ELF-1 (cell line): ENCODE measurements at regions not wholly inside any gene's neighbourhood (a gene's known extent, or its start where the extent isn't known, plus 50 kb on each side); places are given as distances from the start of the nearest gene placed in this dataset.
A peak's percentile ranks its signal among the peaks of the same experiment; 100 is the strongest.
"Not testable (repeated sequence)": the region's sequence is repeated elsewhere in the genome, so short reads cannot be mapped to it uniquely, and the experiment has no call there.

Experiments used
- DNase-seq: peaks from one replicate; pipeline ENCODE4 v3.0.0-alpha.2; 2016; ENCODE audit warnings: low read depth, low spot score

DNA sequence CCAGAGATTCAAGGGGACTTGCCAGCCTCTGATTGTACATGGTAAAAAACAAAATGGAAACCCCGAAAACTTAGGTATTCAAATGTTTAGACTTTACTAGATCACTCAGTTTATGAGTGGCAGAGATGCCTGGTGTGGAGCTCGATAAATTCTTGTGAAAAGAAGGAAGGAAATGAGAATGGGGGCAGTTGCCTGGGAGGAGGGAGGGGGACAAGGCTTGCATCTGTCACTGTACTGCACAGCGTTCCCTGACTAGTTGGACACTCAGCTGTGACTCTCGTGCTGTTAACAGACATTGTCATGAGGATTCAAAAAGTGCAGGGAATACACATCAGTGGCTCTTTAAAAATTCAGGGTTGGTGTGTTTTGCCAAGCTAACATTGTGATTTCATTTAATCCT, 232.9 kb downstream of the ZIC5 start:
- DNase-seq: no peak

DNA sequence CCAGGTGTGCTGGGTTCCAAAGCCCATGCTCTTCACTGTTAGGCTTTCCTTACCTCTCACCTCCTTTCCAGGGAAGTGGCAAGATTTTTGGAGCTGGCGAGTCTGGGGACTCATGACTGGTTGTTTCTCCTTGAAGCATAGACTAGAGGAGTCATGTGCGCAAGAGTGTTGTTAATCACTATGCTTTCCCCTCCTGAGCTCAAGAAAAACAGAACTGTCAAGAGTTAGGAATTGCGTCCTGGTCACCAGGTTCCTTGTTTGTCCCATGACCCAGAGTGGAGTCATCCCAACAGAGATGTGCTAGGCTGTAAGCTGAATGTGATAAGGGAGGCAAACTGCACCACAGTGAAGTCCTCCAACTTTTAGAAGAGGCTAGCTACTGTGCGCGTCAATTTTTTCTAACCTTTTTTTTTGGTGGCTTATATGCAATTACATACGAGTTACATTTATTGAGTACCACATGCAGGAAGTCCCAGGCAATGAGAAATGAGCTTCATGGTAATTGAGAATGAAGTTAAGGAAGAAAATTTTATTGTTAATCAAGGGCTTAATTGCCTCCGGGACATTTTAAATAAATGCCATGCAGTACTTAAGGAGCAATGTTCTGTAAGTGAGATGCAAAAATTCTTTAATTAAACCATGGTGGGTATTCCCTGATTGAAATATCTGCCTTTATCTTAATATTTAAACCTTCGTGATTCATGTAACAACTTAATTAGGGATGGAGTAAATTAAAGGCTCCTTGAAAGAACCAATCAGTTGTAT, 233.9 kb downstream of the ZIC5 start:
- DNase-seq: no peak

DNA sequence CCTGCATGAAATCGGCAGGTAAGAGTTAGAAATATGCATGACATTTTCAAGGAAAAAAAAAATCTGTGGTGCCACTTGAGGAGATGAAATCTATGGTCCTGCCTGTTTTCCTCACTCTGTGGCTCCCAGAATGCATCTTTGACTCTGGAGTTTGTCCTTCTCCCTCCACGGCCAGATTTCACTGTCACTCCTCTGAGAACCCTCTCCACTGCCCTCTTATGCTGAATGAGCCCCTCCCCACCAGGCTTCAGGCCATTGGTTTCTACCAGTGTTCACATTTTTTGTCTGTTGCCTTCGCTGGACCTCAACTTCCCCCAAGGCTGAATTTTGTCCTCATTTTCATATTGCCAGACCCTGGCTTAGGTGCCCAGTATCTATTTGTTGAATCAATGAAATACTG, 235.0 kb downstream of the ZIC5 start:
- DNase-seq: no peak

DNA sequence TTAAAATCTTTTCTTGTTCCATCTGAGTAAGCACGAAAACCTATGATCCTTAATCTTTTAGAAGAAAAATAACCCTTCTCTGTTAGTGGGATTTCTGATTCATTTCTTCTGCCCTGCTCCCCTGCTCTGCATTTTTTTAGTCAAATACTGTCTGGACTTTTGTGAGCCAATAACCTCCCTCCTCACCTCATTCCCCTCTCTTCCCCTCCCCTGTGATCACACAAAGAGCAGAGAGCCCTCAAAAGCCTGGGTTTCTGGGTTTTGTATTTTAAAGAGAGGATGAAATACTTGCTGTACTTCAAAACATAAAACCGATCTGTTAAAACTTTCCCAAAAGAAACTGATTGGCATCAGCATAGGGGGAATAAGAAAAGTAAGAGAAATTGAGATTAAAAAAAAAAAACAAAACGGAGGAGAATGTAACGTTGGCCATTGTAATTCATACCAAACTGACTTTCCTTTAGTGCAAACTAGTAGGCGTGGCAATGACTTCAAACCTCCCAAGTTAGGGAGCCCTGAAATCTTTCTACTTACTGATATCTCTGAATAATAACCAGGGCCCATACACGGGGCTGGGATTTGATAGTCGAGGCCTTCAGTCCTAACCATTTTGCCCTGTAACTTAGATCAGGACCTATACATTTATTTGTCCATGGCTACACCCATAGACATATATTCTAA, 232.9 kb downstream of the TM9SF2 start:
- DNase-seq: no peak

DNA sequence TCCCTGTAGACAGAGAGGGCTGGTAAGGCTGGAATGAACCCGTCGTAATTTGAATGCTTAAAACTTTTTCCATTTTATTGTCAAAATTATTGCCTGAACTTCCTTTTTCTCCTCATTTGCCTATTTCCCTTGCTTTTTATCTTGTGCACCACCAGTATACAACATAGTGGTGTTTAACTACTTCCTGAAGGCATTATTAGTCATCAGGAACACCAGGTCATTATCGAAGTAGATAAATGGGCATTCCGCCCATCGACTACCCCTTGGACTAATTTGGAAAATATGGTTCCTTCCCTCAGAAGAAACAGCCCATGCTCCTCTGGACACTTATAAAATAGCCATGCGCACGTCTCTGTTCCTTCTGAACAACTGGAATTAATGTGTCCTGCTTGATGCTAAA, 232.1 kb downstream of the TM9SF2 start:
- no peak for DNase-seq

DNA sequence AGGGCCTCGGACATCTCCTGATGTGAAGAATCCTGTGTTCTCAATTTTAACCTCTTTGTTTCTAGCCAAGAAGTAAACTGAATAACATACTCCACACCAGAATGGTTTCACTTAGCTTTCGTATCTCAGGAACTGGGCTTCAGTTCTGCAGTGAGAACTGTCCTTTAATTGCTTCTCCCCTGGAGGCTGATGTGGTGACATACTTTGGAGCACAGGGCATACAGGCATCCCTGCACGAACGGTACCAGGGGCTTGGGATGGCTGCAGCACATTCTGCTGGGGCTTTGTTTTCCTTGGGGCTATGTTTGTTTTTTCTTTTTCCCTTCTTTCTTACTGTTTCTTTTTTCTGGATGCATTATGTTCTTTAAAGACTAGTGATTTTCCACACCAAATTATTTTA, 230.5 kb downstream of the TM9SF2 start:
- DNase-seq: peak; percentile 57

DNA sequence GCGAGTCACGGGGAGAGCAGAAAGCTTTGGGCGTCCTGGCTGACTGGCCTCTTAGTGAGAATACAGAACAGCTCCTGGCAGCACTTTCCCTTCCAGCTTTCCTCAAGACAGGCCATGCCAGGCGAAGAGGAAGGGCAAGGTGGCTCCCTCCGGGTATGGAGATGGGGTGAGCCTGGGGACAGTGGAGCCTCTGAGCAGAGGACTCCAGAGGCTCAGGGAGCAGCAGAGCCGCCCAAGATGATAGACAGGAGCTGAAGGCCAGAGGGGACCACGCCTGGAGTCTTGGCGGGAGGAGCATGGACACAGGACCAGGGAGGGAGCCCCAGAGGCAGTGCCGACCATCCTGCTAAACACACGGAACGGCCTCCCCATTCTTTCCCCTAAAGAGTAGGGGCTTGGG, 229.1 kb downstream of the TM9SF2 start:
- no peak for DNase-seq

DNA sequence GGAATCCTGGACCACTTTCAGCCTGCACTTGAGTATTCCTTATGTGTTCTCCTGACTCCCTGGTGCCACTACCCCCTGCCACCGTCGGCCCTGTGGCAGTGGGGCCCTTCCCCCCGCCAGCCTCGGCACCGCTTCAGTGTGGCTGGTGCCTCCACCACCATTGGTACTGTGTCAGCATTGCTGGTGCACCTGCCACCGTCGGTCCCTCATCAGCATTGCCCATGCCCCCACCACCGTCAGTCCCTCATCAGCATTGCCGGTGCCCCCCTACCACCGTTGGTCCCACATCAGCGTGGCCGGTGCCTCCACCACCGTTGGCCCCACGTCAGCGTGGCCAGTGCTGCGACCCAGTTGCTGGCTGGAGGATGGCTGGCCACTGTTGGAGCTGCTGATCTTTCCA, 228.5 kb downstream of the TM9SF2 start:
- no peak for DNase-seq

DNA sequence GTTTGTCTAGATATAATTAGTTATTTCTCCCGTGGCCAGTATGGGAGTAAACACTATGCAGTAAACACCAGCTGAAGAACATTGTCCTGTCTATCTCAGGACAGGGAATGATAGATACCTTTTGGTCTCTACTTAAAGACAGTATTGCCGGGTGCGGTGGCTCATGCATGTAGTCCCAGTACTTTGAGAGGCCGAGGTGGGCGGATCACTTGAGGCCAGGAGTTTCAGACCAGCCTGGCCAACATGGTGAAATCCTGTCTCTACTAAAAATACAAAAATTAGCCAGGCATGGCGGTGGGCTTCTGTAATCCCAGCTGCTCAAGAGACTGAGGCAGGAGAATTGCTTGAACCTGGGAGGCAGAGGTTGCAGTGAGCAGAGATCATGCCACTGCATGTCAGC, 226.4 kb downstream of the TM9SF2 start:
- not testable (repeated sequence) for DNase-seq

DNA sequence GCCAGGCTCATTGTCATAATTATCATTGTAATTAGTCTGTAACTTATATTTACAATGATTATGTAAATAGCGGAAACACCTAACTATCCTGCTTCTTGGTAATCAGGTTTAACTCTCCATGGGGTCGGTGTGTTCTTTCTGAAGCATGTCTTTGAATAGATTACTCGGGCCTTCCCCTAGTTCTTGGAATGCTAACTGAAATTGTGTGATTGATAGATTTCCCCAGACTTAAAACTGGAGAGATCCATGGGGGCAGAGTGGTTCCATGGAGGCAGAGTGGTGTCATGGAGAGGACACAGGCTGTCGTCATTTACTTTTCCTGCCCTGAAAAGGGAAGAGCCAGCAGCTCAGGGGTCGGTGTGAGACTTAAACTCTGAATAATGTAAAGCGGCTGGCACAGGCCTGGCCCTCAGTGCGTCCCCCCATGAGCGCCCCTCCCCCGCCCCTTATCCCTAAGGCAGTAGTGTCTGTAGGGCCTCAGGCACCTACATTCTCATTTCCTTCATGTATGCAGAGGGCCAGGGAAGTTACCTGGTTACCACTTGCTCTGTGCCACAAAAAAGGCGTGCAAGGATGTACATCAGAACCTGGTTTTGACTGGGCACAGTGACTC, 225.1 kb downstream of the TM9SF2 start:
- no peak for DNase-seq

DNA sequence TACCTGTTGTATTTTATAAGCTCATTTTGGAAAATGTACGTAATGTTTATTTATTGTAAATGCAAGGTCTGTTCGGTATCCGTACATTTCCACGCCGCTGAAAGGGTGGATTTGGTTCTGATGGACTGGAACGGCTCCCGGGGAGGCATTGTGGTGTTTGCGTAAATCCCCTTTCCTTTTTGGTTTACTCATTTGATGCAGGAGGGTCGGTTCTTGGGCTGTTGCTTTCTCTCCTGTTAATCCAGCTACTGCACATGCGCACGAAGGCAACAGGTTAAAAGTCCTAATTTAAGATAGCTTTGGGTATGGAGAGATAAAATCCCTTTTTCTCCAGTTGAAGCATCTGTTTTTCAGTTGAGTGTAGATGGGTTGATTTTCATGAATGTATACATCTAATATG, 224.4 kb downstream of the TM9SF2 start:
- DNase-seq: no peak

DNA sequence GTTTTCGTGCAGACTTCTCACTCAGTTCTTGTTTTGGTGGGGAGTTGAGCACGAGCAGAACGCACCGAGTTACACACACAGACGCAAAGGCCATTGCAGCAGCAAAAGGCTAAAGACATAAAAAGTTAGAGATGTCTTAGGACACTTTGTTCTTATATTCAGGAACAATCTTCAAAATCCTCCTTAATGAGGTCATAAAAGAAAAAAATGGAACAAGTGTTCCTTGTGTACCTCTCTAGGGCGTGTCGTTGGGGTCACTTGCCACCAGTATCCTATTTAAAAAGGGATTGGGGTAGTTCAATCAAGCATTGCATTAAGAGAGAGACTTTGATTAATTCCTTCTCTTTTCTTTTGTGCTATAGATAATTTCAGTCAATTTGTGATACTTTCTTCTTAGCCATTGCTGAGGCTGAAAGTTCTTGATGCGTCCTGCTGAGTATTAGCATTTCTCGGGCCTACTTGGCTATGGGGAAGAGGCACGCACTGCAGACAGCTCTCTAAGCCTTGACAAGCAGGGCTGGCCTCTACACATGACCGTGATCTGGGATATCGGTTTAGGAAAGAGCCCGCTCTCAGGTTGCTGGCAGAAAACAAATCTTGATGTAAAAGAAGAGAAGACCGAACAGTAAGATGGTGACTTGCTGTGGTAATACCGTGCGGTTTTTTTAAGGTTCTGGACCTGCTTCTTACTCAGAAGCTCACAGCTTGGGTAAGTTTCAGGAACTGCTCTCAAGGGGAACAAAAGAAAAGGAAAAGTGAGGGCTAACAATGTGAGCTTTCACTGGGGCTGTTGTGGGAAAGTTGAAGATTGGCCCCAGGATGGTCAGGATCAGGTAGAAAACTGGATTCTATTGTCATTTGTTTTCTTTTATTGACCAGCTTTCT, 223.6 kb downstream of the TM9SF2 start:
- DNase-seq: peak; percentile 42

DNA sequence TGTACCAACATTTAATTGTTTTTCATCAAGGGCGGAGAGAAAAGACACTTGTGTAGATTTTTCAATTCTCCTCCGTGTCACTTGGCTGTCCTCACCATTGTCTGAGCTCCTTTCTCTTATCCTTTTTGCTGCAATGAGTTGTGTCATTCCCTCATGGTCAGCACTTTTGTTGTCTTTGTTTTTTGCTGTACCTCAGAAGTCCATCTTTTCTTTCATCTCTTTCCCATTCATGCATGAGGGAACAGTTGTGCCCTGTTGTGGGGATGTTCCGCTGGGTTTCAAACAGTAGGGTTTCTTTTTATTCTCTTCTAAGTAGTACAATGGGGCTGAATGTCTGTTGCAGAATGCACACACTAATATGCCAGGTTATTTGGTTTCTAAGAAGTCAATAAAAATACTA, 222.6 kb downstream of the TM9SF2 start:
- no peak for DNase-seq

DNA sequence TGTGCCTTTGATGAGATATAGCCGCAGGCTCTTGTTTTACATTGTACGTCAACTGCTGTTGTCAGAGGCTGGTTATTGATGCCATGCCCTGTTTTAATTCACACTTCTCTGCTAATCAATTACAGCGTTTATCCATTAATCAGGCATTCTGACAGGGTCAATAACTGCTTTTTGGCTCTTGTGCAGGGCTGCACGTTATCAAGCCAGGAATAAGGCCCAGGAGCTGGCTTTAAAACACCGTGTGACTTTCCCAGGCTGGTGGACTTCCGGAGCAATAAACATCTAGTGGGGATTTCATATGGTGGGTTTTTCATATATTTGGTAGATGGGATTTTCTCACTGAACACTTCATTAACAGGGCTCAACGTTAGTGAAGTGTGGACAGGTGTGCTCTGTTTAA, 221.7 kb downstream of the TM9SF2 start:
- no peak for DNase-seq

DNA sequence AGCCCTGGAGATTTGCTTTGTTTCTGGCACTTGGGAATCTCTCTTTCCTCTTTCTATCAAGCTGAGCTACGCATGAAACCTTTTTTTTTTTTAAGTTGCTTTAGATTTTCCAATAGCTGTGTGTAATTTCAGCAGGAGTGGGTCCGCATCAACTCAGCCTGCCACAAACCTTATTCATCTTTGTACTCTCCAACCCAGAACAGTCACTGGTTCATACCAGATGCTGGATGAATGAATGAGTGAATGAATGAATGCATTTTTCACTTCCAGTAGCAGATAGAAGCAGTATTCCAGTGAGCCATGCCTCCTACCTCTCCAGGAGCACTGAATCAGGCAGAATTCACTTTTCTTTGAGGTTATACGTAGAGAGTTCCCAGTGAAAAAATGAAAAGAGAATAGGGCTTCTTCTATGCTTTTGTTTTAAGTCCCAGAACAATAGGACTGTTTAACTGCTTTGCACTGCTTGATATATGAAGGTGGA, 221.1 kb downstream of the TM9SF2 start:
- no peak for DNase-seq

DNA sequence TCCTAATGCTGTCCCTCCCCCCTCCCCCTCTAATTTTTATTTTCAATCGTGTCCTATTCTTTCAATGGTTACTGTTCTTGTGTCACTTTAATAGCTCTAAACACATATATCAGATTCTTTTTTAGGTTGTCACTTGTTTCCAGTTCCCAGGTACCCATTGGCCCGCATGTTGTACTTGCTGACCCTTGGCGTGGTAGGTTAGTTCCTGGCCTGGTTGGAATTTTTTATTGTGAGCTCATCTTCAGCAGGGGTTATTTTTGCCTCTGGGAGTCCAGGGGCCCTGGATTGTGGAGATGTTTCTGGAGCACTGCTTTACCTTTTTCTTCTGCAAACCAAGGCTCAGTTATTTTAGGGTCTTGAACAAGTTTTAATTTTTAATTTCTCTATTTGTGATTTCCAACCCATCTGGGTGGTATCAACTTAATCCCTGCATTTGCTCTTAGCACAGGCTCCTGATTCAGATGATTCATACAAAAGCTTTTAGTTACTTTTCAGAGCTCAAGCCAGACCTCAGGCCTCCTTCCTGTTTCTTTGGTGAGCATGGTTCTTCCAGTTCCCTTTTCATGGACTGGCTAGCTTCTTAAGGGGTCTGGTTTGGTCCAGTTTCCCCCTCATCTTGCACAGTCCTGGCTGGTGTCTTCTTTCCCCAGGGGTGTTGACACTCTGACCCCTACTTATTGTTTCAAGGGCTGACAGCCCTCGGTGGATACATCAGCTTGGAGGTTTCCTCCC, 220.5 kb downstream of the TM9SF2 start:
- DNase-seq: peak; percentile 77

DNA sequence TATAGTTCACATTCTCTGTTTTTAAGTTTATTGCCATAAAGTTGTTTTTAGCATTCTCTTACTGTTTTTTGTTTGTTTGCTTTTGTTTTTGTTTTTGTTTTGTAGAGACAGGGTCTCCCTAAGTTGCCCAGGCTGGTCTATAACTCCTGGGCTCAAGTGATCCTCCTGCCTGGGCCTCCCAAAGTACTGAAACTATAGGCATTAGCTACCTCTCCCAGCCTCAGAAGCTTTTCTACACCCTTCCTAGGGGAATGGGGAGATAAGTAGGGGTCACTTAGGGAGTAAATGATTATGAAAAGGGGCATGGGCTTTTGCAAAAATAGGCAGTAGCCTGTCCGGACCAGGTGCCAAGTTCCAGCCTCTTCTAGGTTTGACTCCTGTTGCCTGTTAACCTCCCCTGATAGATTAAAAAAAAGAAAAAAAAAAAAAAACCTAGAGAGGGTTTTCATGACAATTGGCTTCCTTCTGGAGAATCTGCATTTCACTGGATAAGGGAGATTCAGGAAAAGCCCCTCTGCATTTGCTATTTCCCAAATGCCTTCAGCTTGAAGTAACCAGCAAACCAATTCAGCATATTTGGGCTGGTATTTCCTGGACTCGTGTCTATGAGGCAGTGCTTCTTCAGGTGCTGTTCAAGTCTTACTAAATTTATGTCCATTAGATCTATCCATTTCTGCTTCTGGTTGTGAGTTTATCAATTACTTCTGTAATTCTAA, 216.8 kb downstream of the TM9SF2 start:
- no peak for DNase-seq

DNA sequence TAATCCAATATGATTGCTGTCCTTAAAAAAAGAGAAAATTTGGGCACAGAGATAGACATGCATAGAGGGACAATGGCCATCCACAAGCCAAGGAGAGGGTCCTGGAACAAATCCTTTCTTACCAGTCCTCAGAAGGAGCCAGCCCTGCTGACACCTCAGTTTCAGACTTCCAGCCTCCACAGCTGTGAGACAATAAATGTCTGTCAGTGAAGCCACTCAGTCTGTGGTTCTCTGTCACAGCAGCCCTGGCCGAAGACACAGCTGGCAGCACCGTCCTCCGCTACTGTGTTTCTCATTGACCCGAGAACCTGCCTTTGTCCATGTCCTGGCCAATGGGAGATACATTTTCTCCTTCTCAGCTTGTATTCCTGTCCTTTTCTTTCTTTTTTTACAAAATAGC, 207.9 kb downstream of the TM9SF2 start:
- DNase-seq: no peak

DNA sequence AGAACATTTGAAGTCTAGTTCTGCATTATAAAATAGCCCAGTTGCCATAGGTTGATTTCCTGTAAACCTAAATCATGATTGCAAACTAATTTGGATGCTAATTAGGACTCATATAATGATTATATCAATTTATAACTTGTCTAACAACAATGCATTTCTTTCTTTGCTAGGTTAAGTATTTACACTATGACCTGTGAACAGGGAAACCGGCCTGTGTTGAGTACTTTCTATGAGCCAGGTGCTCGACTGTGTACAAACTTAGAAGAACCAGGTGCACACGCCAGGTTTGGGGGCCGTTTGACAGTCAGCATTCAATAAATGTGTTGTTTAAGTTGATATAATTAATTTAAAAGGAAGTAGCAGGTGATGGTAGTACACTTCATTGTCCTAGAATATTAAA, 203.1 kb downstream of the TM9SF2 start:
- DNase-seq: no peak

DNA sequence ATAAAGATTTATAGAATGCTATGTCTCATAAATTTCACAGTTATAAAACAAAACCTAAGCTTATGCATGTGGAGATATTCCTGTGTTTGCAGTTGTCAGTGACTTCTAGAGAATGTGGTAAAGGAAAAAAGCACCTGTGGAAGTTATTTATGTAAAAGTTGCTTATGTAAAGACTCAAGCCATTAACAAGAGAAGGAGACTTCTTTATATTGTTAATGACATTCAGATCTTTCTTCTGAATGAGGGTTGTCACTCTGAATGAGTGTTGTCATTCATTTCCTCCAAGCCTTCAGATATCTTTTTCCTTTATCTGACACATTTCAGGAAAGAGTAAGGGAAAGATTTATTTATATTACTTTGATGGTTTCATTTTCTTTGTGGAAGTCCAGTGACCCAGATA, 202.6 kb downstream of the TM9SF2 start:
- DNase-seq: no peak
